ENCODE measurements at regions not wholly inside any gene's neighbourhood (a gene's known extent, or its start where the extent isn't known, plus 50 kb on each side); places are given as distances from the start of the nearest gene placed in this dataset.
"Not testable (repeated sequence)": the region's sequence is repeated elsewhere in the genome, so short reads cannot be mapped to it uniquely, and the experiment has no call there.

DNA sequence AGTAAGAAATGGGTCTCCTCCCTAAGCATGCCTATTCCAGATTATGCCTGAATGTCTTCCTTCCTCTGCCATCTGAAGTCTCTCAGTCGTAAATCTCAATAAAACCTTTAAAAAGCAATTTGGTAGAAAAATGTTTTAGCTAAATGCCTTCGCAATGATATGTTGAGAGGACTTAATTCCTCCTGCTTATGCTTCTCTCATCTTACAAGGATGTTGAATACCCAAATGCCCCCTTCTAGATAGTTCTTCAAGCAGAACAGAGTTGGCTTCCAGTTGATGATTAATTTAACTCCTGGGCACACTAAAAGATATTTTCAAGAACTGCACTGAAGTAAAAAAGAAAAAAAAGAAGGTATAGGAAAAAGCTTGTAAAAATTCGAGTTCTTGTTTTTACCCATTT lies 275.0 kb upstream of the SPTLC3 start:
- DNase-seq (ENCODE audit: low read depth), result peak; percentile 72

DNA sequence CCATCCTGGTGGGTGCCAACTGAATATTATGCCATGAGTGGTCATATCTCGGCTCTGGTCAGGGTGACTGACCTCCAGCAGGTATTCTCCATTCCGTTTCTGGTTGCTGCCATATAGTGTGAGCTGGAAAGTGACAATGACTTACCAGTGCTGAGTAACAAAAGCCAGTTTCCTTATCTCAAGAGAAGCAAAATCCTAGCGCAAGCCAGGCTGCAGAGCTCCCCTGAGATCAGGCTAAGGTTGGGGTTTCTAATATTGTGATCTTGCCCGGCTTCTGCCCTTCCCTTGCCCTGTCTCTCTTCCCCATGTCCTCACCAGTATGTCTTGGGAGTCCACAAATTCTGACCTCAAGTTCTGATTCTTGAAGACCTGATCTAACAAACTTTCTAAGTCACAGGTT lies 271.3 kb upstream of the SPTLC3 start:
- DNase-seq (ENCODE audit: low read depth), result no peak

DNA sequence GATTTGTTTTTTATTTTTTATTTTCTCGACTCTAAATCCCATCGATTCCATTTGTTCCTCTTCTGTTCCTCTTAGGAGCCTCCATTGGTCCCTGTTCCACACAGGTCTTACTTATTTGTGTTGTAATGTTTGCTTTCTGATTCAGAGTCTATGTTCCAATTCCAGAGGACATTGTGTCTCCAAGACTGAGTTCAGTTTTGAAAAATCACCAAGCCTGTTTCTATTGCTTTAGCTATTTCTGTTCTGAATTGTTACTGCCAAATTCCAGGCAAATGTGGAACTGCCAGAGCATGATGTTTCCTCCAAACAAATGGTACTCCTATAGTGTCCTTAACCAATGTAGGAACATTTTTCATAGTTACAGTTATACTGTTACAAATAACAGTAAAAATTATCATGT lies 270.9 kb upstream of the SPTLC3 start:
- peak; percentile 54 for DNase-seq (ENCODE audit: low read depth)

DNA sequence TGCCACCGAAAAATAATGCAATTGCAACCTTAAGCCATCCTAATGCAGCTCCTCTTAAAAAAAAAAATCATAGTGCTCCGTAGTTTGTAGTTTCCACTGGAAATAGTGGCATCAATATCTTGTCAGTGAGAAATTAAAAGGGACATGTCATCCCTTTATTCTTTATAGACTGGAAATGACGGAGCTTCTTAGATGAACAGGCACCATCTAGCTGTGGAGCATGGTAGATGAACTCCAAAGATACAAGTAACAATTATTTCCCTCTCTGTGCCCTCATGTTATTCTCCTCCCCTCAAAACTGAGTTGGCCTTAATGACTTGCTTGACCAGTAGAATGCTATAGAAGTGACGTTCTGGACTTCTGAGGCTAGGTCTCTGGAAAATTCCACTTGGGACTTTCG lies 268.1 kb upstream of the SPTLC3 start:
- DNase-seq (ENCODE audit: low read depth), result no peak

- DNase-seq (ENCODE audit: low read depth), result no peak
Measured at GRCh38 chr20:12744037-12744436, 264.7 kb upstream of the SPTLC3 start.

- DNase-seq (ENCODE audit: low read depth), result no peak
Measured at GRCh38 chr20:12748359-12748994, 260.3 kb upstream of the SPTLC3 start.

DNA sequence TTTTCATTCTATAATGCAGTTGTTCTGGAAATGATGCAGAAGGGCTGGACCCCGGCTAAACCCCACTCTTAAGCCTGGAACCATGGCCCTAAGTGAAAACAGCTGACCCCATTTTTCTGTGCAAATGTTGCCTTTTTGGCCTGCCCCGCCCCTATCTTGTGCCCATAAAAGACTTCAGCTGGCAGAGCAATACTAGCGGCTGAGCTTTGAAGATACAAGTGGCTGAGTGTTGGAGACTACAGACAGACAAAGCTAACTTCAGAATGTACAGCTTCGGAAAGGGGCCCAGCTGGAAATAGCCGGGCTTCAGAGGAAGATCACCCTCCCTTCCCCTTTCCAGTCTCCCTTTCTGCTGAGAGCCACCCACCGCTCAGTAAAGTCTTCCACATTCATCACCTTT lies 258.6 kb upstream of the SPTLC3 start:
- no peak for DNase-seq (ENCODE audit: low read depth)

GRCh38 chr20:12752900-12753693 lies 255.7 kb upstream of the SPTLC3 start:
- not testable (repeated sequence) for DNase-seq (ENCODE audit: low read depth)

DNA sequence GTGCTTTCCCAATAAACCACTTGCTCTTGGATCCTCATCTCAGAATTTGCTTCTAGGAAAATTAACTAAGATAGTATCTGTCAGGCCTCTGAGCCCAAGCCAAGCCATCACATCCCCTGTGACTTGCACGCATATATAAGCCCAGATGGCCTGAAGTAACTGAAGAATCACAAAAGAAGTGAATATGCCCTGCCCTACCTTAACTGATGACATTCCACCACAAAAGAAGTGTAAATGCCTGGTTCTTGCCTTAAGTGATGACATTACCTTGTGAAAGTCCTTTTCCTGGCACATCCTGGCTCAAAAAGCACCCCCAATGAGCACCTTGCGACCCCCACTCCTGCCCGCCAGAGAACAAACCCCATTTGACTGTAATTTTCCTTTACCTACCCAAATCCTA lies 255.0 kb upstream of the SPTLC3 start:
- not testable (repeated sequence) for DNase-seq (ENCODE audit: low read depth)

DNA sequence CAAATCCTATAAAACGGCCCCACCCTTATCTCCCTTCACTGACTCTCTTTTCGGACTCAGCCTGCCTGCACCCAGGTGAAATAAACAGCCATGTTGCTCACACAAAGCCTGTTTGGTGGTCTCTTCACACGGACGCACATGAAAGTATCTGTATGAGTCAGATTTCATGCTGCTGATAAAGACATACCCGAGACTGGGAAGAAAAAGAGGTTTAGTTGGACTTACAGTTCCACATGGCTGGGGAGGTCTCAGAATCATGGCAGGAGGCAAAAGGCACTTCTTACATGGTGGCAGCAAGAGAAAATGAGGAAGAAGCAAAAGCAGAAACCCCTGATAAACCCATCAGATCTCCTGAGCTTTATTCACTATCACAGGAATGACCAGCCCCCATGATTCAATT lies 249.3 kb upstream of the SPTLC3 start:
- not testable (repeated sequence) for DNase-seq (ENCODE audit: low read depth)

- DNase-seq (ENCODE audit: low read depth), result peak; percentile 74
Measured at GRCh38 chr20:12762725-12763124, 246.0 kb upstream of the SPTLC3 start.

DNA sequence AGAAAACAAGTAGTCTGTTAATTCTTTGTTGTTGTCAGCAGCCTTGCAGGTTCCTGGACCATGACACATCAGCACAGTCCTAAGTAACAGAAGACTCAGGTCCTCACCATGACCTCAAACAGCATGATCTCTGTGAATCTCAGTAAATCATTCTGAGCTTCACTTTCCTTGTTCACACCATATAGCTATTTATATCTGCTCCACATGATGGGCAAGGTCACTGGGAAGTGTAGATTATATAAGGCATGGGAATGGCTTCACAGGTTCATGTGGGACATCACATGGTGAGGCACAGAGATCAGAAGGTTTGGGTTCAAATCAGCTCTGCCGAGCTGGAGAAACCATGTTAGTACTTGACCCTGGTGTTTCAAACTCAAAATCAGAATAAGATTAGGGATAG lies 245.4 kb upstream of the SPTLC3 start:
- no peak for DNase-seq (ENCODE audit: low read depth)

DNA sequence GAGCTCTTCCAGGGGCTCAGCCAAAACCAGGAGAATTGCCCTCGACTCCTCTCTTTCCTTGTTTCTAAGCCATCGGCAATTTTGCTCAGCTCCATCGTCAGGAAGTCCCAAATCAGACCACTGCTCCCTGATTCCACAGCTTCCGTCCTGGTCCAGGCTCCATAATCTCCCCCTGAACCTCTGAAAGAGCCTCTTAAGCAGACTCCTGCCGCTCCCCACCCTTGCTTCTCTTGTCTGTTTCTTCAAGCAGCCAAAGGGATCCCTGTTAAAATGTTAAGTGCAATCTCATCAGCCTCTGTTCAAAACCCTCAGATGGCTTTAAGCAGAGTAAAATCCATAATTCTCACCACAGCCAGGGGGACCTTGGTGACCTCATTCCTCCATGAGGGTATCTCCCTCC lies 244.7 kb upstream of the SPTLC3 start:
- no peak for DNase-seq (ENCODE audit: low read depth)

DNA sequence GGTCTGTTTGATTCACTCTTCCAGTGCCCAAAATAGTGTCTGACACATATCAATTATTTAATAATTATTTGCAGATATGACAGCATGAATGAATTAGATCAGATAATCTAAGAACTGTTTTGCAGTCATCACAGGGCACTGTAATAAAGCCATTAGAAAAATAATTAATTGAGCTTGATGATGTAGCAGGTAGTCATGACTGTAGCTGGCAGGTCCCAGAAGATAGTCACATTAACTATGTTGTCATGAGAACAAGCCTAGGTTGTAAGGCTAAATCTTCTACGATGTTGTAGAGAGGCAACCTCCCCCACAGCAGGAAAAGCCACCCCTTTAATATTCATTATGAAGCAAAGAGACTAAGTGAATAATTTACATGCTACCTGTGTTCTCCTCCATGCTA lies 243.9 kb upstream of the SPTLC3 start:
- no peak for DNase-seq (ENCODE audit: low read depth)

DNA sequence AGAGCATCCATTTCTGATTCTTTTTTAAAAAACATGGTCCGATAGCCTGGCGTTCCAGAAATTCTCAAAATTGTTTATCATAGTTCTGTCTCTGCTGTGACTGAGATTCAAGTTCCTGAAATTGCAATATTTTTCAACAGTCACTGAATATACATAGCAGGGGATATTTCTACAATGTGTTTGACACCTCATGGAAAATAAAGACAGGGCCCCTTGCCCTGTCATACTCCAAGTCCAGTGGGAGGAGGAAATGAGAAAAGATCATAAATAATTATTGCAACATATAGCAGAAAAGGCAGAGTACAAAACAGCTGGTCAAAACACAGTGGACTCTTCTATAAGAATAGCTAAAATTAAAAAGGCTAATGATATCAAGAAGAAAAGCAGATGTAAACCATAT lies 234.8 kb upstream of the SPTLC3 start:
- no peak for DNase-seq (ENCODE audit: low read depth)

GRCh38 chr20:12775041-12775440 lies 233.7 kb upstream of the SPTLC3 start:
- peak; percentile 95 for DNase-seq (ENCODE audit: low read depth)

DNA sequence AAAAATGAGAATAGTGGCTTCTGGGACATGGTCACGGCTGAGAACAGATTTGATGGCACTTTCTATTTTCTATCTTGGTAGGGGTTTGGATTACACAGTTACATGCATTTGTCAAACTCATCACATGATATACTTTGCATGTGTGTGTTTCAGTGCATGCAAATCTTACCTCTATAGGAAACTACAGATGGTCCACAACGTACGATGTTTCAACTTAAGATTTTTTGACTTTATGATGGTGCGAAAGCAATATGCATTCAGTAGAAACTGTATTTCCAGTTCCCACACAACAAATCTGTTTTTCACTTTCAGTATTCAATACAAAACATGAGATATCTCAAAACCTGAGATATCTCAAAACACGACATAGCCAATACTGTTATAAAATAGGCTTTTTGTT lies 231.8 kb upstream of the SPTLC3 start:
- no peak for DNase-seq (ENCODE audit: low read depth)

GRCh38 chr20:12786276-12786675 lies 222.5 kb upstream of the SPTLC3 start:
- DNase-seq (ENCODE audit: low read depth), result no peak

DNA sequence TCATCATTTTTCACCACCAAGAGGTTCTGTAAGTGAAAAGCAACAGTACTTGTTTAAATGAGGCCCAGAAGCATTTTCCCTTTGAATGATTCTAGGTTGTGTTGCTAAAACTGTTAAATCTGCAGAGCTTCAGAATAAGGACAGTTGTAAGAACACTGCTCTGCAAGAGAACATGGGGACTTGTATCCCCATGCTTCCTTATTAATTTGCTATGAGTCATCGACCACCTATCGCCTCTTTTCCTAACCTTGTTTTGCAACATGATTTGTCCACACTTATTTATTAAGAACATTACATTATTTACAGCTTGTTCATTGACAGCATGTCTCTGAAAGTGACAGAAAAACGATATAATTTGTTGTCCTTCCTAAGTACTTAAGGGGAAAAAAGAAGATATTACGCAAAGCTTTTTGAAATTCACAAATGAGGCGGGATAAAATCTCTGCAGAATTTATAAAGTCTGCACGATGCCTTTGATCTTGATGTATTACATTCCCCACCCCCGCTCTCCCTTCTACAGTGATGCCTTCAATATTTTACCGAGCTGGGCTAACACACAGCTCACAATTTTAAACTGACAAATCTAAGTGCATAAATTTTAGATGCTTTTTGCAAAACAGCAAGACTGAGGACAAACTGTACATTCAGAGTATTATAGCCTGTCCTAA lies 220.0 kb upstream of the SPTLC3 start:
- DNase-seq (ENCODE audit: low read depth), result no peak

GRCh38 chr20:12790859-12791258 lies 217.9 kb upstream of the SPTLC3 start:
- DNase-seq (ENCODE audit: low read depth), result no peak

- no peak for DNase-seq (ENCODE audit: low read depth)
Measured at GRCh38 chr20:12798286-12798685, 210.5 kb upstream of the SPTLC3 start.

- no peak for DNase-seq (ENCODE audit: low read depth)
Measured at GRCh38 chr20:12808006-12808567, 200.7 kb upstream of the SPTLC3 start.
